ENCODE measurements at regions not wholly inside any gene's neighbourhood (a gene's known extent, or its start where the extent isn't known, plus 50 kb on each side); places are given as distances from the start of the nearest gene placed in this dataset.

DNA sequence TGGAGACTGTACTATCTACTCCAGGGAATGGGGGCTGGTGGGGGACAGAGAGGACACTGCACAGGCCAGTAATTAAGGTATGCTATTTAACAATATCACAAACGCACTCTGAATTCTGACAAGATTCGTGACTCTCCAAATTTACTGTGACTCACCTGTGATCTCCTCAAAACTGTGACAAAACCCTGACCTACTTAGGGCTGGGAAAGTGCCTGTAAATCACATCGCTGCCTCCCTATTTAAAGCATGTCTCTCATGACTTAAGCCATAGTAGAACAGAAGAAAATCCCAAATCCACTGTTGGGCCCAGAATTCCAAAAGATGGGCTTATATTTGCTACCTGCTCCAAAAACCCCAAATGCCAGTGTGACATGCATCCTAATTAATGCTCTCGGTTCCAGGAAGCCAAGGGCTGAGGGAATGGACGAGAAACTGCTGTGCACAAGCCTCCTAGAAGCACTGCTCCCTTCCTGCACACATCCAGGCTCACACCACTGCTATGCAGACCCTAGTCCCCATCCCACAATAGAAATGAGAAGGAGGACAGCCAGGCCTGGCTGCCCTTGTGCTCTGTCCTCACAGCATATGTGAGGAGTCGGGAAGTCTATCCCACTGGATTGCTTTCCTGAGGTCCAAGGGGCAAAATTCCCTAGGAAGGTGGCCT, 187.7 kb upstream of the CHRNA7 start:
- FAIRE-seq: no peak

GRCh38 chr15:31843426-31844055, 186.8 kb upstream of the CHRNA7 start:
- FAIRE-seq: no peak

- no peak for FAIRE-seq
Observed at GRCh38 chr15:31845791-31846190, 184.5 kb upstream of the CHRNA7 start.

- no peak for FAIRE-seq
Observed at GRCh38 chr15:31847961-31848360, 182.4 kb upstream of the CHRNA7 start.

DNA sequence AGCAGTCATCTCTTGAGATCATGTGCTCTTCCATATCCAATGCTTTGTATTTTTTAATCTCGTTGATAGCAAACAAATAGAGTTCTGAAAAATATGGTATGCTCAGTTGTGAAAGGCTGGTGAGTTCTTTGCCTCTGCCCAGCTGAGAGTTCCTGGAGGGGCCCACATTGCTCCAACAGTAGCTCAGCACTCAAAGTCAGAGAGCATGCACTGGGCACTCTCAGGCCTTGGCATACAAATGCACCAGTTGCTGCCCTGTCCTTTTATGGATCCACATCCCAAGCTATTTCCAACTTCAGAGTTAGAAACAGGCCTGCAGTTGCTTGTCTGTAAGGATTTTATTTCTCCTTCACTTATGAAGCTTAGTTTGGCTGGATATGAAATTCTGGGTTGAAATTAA, 181.7 kb upstream of the CHRNA7 start:
- no peak for FAIRE-seq

- FAIRE-seq: no peak
Observed at GRCh38 chr15:31852933-31853799, 177.1 kb upstream of the CHRNA7 start.

GRCh38 chr15:31856581-31856980, 173.7 kb upstream of the CHRNA7 start:
- no peak for FAIRE-seq

- FAIRE-seq: no peak
Observed at GRCh38 chr15:31857194-31857593, 173.1 kb upstream of the CHRNA7 start.

DNA sequence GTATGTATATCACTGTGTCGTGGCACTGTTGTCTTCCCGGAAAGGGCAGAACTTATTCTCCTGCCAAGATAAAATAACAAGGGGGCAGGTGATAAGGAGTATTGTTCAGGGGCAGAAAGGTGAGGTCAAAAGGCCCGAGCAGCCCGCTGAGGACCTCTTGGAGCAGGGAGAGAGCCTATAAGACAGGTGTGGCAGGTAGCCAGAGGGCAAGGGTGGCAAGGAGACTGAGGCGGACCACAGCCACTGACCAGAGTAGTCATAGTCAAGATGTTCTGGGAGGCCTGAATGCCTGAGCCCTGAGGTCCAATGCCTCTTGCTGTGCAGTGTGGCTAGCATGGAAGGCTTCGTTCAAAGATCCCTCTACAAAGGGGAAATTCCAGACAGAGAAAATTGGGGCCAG, 172.3 kb upstream of the CHRNA7 start:
- no peak for FAIRE-seq

DNA sequence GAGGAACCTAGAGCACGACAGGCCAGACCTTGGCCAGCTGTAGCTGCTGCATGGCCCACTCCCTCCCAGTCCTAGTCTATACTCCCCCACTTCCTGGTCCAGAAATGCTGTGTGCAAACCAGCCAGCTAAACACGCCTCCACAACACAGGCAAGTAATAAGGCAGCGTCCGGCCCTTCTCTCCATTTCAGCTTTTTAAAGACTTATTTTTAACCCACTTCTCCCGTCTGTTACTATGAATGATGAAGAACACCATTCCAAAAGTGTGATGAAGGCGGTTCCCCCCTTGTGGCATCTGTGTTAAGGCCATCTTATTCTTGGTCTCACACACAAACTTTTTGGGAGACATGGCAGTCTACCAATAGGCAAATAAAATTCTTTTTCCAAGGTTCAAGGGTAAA, 164.1 kb upstream of the CHRNA7 start:
- no peak for FAIRE-seq

- no peak for FAIRE-seq
Observed at GRCh38 chr15:31867536-31868442, 162.5 kb upstream of the CHRNA7 start.

DNA sequence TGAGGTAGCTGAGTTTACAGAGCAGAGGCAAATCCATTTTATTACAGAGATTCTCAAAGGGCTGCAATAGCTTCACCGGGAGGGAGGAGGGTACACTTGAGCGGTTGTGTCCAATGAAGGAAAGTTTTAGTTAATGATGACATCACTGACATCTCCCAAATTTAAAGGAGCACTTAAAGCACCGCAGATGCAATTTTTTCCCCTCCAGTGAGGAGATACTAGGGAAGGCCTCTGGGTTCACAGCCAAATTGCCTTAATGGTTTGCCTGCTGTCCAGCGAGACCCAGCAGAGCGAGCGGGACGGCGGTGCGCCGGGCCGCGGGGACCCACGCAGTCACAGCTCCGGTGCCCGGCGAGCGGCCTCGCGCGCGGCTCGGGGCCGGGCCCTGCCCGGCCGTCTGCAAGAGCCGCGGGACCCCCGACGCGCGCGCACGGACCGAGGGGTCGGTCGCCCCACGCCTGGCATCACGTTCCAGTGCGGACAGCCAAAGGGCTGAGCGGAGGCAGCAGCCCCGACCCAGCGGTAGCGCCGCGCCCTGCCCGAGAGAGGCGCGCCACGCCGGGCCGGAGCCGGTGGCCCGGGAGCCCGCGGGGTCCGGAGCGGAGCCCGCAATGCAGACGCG, 160.5 kb upstream of the CHRNA7 start:
- FAIRE-seq: no peak

- no peak for FAIRE-seq
Observed at GRCh38 chr15:31870328-31871165, 159.8 kb upstream of the CHRNA7 start, which contains the start of gene OTUD7A. TSS of gene OTUD7A (minus strand) at chr15:31870673.

DNA sequence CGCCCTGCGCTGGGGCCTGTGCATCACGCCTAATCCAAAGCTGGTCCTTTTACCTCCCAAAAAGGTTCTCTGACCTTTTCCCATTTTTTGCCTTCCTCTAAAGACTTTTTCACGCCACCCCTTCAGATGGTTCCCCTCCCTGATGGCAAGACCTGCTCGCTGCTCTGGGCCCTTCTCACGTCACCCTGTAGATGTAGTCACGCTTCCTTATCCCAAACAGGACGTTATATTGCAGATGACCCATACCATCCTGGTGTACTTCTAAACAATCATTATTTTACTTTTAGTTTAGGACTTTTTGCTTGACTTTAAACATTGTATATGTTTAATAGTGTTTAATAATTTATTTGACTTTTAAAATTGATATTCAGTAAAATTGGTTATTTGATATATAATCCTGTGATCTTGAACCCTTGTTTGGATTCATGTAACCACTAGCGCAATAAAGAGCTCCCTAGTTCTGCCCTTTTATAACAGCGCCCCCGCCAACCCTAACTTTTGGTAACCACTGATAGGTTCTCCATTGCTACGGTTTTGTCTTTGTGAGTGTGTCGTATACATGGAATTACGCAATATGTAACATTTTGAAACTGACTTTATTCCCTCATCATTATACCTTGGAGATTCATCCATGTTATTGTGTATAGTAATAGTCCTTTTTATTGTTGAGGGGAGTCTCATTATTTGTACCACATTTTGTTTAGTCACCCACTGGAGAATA, 159.0 kb upstream of the CHRNA7 start:
- no peak for FAIRE-seq

DNA sequence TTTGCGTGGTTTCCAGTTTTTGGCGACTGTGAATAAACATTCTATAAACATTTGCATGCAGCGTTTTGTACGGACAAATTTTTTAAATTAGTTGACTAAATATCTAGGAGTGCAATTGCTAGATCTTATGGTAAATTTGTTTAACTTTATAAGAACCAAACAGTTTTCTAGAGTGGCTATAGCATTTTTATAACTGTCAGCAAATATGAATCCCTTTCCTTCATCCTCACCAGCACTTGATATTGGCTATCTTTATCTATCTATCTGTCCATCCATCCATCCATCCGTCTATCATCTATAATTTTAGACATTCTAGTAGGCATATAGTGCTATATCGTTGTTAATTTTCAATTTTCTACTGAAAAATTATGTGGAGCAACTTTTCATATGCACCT, 158.4 kb upstream of the CHRNA7 start:
- no peak for FAIRE-seq

DNA sequence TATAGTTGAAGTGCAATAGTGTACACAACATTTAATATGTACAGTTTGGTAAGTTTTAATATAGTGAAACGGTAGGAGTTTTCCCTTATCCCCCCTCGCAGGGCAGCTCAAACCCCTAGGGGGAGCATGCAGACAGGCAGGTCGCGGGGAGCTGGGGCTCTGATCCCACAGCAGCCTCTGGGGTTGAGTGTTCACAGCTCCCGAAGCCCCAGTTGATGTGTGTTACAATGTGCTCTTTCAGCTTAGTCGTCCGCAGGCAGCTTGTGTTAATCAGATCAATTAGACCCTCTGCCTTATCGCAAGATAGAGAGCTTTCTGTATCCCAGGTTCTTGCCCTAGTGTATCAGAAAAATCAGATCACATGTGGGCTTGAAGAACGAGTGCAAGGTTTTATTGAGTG, 143.1 kb upstream of the CHRNA7 start:
- no peak for FAIRE-seq

DNA sequence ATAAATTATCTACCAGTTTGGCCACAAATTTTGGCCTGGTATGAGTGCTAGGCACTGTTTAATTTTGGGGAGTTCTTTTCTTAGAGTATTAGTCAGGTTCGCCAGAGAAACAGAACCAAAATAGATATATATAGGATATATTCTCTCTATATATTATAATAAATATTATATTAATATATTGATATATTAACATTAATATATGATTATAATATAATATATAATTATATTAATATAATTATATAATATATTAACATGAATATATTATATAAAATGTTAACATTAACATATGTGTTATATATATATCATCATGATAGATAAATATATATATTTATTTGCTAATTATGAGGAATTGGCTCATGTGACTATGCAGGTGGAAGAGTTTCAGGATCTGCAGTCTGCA, 137.8 kb upstream of the CHRNA7 start:
- peak; percentile 89 for FAIRE-seq

- no peak for FAIRE-seq
Observed at GRCh38 chr15:31893780-31894179, 136.5 kb upstream of the CHRNA7 start.

GRCh38 chr15:31897746-31898145, 132.6 kb upstream of the CHRNA7 start:
- no peak for FAIRE-seq

DNA sequence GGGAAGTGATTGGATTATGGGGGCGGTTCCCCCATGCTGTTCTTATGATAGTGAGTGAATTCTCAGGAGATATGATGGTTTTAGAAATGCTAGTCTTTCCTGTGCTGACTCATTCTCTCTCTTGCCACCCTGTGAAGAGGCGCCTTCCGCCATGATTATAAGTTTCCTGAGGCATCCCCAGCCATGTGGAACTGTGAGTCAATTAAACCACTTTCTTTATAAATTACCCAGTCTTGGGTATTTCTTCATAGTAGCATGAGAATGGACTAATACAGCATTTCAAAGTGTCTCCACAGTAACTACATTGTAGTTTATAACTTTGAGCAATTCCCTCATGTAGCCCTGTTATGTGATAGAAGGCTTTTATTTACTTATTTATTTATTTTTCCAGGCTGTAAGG, 128.8 kb upstream of the CHRNA7 start:
- FAIRE-seq: no peak

DNA sequence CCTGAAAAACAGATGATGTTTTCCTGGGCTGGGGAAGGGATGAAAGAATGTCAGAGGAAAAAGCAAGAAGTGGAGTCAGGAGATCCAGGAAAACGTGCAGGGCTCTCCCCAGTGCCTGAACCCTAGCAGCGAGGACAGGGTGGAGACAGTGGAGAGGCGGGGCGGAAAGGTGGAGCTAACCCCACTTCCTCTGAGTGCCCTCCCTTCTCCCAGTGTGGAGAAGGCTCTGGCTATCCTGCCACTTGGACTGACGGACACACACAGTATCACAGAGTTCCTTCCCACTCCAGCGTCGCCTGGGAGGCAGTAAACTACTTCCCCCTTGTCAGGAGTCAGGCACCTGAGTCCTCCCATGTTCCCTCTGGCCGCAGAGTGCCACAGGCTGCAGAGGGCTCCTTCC, 125.3 kb upstream of the CHRNA7 start:
- no peak for FAIRE-seq
